NB4 (cell line): ENCODE measurements at regions not wholly inside any gene's neighbourhood (a gene's known extent, or its start where the extent isn't known, plus 50 kb on each side); places are given as distances from the start of the nearest gene placed in this dataset.
"Not testable (repeated sequence)": the region's sequence is repeated elsewhere in the genome, so short reads cannot be mapped to it uniquely, and the experiment has no call there.

ENCODE experiments used
- DNase-seq: peaks from one replicate; pipeline ENCODE4 v3.0.0; 2010; ENCODE audit warnings: low read depth
- H3K4me3 ChIP-seq: one replicate; pipeline ENCODE4 v1.5.1; 2011; ENCODE audit warnings: mild to moderate bottlenecking, low read depth, low read length, moderate library complexity
- MYC ChIP-seq: IDR thresholded peaks from 2 replicates; pipeline ENCODE4 v1.6.1; 2011; ENCODE audit warnings: low read depth, low read length
- POLR2A ChIP-seq: IDR thresholded peaks from 2 replicates; pipeline ENCODE4 v1.6.1; 2011; ENCODE audit warnings: mild to moderate bottlenecking; ENCODE audit not compliant: insufficient read length; ENCODE audit errors: extremely low read depth
- TF ChIP-seq, protein P1 (sequence below): IDR thresholded peaks from 2 replicates; pipeline ENCODE4 v1.6.1; 2011; ENCODE audit warnings: low read depth, low read length
- TF ChIP-seq, protein P2 (sequence below): IDR thresholded peaks from one replicate; pipeline ENCODE4 v1.5.1; 2012; ENCODE audit warnings: low read depth, low read length

DNA sequence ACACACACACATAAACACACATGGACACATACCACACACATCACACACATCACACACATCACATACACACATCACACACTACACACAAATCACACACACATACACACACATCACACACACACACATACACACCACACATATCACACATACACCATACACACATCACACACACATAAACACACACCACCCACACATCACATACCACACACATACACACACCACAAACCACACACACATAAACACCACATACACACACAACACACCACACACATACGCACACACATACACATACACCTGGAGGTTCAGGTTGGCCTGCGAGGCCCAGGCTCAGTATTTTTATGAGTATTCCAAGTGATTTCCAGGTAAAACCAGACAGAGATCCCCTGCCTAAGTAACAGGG, 279.5 kb downstream of the FOXL1 start:
- no peak for DNase-seq
- TF ChIP-seq POLR2A: no peak
- TF ChIP-seq MYC: no peak
- TF ChIP-seq, protein P1, sequence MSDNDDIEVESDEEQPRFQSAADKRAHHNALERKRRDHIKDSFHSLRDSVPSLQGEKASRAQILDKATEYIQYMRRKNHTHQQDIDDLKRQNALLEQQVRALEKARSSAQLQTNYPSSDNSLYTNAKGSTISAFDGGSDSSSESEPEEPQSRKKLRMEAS: no peak
- TF ChIP-seq, protein P2, sequence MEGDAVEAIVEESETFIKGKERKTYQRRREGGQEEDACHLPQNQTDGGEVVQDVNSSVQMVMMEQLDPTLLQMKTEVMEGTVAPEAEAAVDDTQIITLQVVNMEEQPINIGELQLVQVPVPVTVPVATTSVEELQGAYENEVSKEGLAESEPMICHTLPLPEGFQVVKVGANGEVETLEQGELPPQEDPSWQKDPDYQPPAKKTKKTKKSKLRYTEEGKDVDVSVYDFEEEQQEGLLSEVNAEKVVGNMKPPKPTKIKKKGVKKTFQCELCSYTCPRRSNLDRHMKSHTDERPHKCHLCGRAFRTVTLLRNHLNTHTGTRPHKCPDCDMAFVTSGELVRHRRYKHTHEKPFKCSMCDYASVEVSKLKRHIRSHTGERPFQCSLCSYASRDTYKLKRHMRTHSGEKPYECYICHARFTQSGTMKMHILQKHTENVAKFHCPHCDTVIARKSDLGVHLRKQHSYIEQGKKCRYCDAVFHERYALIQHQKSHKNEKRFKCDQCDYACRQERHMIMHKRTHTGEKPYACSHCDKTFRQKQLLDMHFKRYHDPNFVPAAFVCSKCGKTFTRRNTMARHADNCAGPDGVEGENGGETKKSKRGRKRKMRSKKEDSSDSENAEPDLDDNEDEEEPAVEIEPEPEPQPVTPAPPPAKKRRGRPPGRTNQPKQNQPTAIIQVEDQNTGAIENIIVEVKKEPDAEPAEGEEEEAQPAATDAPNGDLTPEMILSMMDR: no peak
- no peak overlapping the region for H3K4me3 ChIP-seq

DNA sequence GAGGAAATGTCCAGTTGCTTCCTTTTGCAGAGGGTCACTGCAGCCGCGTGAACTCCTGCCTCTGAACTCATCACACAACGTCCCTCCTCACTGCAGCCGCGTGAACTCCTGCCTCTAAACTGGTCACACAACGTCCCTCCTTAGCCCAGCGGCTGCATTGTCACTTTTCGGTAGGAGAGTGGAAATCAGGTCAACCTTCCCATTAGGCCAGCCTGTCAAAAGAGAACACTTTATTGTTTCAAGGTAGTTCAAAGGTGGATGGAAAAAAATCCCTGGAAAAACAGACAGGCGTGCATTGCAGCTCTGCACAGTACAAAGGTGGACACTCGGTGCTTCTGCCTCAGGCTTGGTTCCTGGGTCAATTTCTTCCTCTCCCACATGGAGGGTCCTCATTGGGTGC, 280.2 kb downstream of the FOXL1 start:
- TF ChIP-seq, protein P1: no peak
- TF ChIP-seq, protein P2: no peak
- TF ChIP-seq POLR2A: no peak
- TF ChIP-seq MYC: no peak
- no peak overlapping the region for H3K4me3 ChIP-seq
- DNase-seq: no peak

DNA sequence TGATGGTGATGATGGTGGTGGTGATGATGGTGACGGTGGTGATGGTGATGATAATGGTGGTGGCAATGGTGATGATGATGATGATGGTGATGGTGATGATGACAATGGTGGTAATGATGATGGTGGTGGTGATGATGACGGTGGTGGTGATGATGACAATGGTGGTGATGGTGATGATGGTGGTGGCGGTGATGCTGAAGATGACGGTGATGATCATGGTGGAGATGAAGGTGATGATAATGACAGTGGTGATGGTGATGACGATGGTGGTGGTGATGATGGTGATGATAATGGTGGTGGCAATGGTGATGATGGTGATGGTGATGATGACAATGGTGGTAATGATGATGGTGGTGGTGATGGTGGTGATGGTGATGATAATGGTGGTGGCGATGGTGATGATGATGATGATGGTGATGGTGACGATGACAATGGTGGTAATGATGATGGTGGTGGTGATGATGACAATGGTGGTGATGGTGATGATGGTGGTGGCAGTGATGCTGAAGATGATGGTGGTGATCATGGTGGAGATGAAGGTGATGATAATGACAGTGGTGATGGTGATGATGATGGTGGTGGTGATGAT, 283.0 kb downstream of the FOXL1 start:
- not testable (repeated sequence) for H3K4me3 ChIP-seq, DNase-seq

DNA sequence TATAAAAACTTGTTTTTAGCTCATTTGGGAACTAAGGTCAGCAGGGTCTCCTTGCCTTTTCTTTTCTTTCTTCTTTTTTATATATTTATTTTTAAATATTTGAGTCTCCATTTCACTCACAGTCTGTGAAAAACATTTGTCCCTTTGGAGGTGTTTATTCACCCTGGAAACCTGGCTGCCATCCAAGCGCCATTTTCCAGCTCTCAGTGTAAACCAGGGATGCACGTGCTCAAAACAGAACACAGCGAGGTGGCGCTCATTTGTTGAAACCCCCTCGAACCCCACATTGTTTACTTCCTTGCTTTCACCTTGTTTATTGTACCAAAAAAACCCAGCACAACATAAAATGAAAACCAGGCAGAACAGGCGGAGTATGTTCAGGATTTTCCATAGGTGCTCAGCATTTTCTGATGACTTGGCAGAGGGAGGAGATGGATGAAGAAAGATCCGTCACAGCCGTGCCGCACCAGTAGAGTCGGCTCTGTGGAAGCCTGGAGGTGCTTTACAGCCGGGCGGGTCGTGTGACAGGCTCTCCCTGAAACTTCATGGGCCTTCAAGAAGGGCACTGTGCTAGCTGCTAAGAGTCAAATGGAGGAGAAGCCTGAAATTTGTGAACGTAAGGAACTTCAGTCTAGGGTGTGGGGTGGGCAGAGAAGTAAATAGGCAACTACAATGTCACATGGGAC, 284.4 kb downstream of the FOXL1 start:
- no peak overlapping the region for H3K4me3 ChIP-seq
- TF ChIP-seq, protein P2: no peak
- no peak for TF ChIP-seq POLR2A
- TF ChIP-seq MYC: no peak
- TF ChIP-seq, protein P1: no peak
- no peak for DNase-seq

DNA sequence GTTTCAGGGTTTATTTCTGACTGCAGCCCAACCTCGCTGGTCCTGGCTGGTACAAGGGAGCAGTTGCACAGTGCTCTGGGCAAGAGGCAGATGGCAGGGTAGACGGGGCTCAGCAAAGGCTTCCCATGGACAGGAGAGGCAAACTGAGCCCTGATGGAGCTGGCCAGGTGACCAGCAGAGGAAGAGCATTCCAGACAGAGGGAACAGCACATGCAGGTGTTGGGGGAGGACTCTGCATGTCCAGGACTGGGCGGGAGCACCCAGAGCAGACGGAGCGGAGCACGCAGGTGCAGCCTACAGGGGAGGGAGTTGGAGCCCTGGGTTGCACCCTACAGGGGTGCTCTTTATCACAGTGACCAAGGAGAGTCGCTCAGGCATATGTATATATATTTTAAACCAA, 285.3 kb downstream of the FOXL1 start:
- TF ChIP-seq POLR2A: no peak
- TF ChIP-seq, protein P1: no peak
- TF ChIP-seq, protein P2: no peak
- TF ChIP-seq MYC: no peak
- no peak for DNase-seq
- no peak overlapping the region for H3K4me3 ChIP-seq

DNA sequence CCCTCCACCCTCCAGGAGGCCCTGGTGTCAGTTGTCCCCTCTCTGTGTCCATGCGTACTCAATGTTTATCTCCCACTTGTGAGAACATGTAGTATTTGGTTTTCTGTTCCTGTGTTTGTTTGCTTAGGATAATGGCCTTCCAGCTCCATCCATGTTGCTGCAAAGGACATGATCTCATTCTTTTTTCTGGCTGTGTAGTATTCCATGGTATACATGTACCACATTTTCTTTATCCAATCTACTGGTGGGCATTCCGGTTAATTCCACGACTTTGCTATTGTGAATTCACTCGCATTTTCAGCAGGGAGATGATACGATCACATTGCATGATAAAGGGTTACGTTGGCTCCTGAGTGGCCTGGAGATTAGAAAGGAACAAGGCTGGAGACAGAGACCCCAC, 286.2 kb downstream of the FOXL1 start:
- H3K4me3 ChIP-seq: no peak overlapping the region
- TF ChIP-seq MYC (no peak), POLR2A (no peak)
- TF ChIP-seq, protein P1: no peak
- TF ChIP-seq, protein P2: no peak
- no peak for DNase-seq
